NCI-H226 (cell line): ENCODE measurements at regions not wholly inside any gene's neighbourhood (a gene's known extent, or its start where the extent isn't known, plus 50 kb on each side); places are given as distances from the start of the nearest gene placed in this dataset.
"Not testable (repeated sequence)": the region's sequence is repeated elsewhere in the genome, so short reads cannot be mapped to it uniquely, and the experiment has no call there.

Experiments
- DNase-seq: peaks from one replicate; pipeline ENCODE4 v3.0.0-alpha.2; 2015

DNA sequence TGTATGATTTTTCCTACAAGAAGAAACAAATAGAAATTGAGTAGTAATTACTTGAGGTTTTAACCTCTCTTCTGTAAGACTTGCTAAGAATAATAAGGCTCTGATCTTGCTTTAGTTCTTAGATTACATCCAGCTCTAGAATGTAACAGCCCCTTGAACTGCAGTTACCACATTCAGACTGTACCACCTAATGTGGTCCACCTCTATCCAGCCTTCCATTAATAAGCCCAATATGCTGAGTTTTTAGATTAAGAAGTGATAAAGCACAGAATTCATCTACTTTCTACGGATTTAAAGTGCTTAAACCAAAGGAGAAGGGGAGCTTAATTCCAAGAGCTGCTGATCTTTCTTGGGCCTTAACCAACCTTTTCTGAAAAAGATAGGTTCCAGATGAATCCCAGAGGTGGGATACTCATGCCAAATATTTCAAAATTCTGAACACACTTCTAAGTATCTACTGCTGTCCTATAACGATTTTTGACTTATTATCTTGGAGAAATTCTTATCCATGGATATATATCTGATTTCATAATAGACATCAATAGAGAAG is 131.5 kb downstream of the ZNF608 start:
- no peak for DNase-seq

DNA sequence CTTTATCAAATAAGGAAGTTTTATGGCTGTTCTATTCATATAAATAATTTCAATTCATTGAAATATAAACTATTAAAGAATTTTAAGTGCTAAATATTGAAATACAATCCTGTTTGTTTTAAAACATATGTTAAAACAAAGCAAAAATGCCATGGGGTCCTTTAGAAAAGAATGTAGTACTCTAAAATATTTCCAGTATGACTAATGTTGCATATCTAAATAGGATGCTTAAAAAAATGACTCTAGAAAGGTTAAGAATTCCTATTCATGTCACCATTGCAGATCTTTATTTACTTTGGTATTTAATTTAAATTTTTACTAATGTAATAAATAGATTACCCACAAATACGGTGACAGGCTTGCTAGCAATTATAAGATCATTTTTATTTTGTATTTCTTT is 132.3 kb downstream of the ZNF608 start:
- no peak for DNase-seq

DNA sequence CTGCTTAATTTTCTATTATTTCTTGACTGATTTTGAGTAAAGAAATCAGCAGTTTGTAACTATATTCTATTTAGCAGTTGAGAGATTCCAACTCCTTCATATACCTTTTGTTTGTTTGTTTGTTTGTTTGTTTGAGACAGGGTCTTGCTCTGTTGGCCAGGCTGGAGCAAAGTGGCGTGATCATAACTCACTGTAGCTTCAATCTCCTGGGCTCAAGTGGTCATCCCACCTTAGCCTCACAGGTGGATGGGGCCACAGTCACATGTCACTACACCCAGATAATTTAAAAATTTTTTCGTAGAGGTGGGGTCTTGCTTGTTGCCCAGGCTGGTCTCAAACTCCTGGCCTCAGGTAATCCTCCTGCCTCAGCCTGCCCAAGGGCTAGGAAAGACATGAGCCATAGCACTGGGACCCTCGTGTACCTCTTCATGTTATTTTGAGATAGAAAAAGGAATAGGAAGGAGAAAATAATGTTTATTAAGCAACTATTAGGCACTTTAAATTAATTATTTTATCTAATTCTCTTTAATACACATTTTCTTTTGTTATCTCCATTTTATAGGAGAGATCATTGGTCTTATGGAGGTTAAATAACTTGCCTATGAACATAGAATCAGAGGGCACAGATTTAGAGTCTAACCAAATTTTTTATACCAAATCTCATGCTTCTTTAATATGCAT is 133.0 kb downstream of the ZNF608 start:
- DNase-seq: no peak

DNA sequence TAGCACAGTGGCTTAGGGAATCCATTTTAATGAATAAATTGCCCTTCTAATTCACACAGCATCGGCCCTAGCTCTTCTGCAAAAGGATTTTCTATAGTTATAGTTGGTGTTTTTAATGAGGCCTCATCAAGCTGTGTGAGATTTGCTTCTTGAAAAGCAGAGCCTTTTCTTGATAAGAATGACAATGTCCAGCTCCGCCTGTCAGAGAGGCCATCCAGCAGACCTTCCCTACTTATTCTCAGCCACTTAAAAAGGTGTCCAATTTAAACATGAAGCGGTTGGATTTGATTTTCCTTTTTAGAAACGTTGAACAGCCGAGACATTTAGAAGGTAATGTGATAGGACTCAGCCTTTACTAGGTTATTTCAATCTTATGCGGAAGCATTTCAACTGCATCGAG is 134.4 kb downstream of the ZNF608 start:
- DNase-seq: no peak

DNA sequence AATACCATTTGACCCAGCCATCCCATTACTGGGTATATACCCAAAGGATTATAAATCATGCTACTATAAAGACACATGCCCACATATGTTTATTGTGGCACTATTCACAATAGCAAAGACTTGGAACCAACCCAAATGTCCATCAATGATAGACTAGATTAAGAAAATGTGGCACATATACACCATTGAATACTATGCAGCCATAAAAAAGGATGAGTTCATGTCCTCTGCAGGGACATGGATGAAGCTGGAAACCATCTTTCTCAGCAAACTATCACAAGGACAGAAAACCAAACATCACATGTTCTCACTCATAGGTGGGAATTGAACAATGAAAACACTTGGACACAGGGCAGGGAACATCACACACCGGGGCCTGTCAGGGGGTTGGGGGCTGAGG is 135.2 kb downstream of the ZNF608 start:
- DNase-seq: not testable (repeated sequence)

DNA sequence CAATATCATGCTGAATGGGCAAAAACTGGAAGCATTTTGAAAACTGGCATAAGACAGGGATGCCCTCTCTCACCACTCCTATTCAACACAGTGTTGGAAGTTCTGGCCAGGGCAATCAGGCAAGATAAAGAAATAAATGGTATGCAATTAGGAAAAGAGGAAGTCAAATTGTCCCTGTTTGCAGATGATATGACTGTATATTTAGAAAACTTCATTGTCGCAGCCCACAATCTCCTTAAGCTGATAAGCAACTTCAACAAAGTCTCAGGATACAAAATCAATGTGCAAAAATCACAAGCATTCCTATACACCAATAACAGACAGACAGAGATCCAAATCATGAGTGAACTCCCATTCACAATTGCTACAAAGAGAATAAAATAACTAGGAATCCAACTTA is 136.8 kb downstream of the ZNF608 start:
- DNase-seq: not testable (repeated sequence)

DNA sequence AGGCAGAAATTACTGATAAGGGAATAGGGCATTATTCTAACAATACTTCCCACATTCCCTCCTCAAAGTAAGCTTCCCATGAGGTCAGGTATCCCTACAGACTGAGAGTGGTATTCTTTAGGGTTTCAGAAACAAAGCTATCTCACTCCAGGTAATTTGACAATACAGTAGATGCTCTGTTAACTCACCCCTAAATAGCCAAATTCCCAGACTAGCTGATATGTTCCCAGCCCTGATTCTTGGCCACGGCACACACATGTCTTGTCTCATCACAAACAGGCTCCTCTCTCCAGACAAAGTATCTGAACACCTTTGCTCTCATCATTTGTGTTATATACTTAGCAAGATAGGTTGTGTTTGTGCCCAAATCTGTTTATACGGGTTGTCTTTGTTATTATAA is 139.9 kb downstream of the ZNF608 start:
- no peak for DNase-seq

DNA sequence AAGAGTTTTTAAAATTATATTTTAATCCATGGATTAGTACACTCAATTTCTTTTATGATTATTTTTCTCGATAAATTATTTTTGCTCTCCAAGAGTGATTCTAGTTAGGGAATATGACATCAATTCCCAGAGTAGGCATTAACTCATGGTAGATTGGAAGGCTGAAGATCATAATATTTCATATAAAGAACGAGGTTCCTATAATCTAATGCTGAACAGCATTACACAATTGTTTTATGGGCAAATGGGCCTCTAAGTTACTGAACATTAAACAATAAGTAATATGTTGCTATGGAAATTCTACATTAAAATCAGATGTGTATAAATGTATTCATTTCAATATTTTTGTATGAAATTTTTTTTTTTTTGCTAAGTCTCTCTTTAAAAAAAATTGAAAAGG is 140.3 kb downstream of the ZNF608 start:
- DNase-seq: no peak

DNA sequence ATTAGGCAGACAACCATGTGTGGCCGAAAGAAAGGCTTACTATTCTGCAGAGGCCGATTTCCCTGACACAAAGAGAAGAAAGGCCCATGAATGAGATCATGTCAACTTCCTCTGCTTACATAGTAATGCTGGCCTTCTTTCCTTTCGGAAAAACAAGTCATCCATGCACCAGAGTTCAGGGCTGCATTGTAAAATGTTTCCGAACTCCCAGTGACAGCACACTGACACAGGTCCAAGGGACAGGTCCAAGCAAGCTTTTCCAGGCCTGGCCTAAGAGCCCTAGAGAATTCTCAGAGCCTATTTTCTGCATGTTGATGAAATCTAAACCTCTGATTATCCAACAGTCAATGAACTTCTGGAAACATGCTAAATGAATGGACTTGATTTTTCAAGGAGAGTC is 140.9 kb downstream of the ZNF608 start:
- no peak for DNase-seq

DNA sequence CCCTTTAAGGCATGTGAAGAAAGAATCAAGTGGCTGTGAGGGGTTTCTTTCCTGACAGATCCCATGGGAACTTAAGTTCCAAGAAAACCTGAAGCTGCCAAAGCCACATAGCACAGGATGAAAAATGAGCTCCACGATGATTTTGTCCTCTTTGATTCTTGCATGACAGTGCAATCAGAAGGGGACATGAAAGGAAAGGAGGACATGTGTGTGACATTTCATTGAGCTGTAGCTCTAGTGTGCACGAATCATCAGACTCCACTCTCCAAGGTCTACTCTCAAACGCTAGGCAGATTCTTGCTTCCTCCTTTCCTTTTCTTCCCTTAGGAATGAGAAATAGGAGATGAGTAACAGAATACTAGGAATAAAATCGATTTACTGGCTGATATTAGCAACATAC is 142.0 kb downstream of the ZNF608 start:
- DNase-seq: no peak

DNA sequence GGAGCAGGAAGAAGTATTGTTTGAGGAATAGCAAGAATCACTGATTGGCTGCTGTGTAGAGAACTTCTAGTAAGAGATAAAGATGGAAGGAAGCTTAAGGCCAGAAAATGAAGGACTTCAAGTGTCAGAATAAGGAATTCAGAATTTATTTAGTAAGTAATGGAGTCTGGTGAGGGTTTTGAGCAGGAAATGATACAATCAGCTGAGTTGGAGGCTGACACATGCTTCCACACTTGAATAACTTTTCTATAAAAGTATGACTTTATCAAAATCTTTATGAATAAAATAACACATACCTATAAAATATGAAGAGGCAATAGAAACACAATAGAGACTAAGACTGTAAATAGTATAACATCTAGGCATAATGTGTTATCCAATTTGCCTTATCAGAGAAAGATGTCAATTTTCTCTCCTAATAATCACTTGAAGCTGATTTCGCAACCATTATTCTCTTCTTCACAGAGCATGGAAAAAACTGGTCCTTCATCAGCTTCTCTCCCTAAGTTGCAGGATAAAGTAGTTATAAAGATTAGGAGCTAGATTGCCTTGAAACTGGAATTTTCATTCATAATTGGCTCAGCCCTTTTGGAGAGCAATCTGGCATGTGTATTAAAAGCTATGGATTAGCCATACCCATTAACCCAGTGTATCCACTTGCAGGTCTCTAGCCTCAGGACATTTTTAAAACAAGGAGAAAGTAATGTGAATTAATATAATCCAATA is 143.4 kb downstream of the ZNF608 start:
- DNase-seq: peak; percentile 37

DNA sequence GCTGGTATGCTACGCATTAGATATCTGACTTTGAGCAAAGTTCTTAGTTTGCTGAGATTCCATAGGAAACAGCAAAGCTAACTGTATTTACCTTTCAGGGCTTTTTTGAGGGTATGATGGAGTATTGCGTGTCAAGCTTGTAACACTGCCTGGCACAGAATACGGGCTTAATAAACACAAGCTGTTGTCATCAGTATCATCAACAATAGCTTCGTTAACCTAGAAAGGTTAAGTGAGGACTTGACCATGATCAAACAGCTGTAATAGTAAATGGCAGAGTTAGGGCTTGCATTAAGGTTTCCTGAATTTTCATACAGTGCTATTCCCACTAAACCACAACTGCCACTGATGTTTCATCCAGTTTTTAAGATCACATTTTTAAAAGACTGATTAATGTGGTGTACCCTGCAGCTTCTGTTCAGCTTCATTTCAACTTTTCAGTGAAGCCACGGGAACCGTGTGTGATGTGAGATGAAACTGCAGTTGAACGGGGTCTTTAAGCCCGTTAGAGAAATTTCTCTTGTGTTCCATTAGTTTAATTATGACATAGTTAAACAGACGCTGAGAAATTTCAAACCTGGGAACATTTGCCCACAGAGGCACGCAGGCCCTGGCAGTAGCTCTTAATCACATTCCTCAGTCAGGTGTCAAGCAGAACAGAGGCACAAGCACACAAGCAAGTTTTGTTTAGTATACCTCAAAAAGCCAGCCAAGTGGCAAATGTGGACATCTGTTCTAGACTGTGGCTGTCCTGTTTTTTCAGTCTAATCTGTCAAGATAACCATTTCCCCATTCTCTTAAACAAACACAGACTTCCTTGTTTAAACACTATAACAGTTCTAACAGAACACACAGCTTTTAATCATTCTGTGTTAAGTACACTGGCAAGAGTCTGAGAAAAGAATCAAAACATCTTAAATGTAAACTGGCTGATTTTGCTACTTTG is 147.1 kb downstream of the ZNF608 start:
- DNase-seq: no peak

DNA sequence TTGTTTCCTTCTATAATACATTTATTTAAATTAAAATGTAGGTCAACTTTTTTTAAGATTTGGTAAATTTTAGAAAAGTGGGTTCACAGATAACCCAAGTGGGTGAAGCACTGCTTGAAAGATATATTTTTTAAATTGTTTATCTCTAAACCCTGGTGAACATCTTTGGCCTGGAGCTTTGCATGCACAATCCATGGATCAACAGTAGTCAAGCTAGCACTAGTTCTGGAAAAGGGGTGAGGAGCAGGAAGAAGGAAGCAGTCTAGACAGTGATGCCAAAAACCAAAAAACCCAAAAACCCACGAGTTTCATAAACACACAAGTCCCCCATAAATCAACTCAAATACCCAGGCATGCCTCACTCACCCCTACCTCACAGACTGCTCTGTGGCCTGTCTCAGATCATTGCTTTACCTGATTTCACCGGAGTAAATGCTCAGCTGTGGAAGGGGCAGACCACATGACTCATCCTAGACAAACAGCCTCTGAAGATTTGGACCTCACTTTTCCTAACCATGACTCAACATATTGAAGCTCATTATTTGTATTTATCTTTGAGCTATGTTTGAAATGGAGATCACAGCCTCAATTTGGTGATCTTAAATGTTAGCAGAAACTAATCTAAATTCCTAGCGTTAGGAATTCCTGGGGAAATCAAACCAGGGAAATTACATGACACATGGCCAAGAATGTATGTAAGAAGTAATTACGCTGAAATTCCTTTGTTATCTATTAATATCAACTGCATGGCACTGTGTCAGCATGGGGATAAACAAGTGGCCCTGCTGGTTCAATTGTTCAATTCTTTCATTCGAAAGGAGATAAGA is 149.6 kb downstream of the ZNF608 start:
- DNase-seq: peak; percentile 72

DNA sequence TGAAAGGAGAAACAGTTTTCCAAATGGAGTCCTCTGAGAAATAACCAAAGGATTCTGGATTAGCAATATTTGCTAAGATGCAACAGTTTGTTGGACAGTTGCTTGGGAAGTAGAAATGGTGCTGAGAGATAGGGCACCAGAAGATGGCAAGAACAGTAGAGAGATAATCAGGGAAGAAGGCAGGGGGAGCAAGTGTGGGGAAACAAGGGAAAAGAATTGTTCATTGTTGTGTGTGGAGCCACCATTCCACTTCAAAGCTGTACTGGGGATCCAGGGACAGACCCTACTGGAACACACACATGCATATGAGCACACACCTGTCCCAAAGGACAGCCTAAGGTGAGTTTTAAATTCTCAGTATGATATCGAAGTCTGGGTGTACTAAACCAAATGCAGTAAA is 152.5 kb downstream of the ZNF608 start:
- no peak for DNase-seq

DNA sequence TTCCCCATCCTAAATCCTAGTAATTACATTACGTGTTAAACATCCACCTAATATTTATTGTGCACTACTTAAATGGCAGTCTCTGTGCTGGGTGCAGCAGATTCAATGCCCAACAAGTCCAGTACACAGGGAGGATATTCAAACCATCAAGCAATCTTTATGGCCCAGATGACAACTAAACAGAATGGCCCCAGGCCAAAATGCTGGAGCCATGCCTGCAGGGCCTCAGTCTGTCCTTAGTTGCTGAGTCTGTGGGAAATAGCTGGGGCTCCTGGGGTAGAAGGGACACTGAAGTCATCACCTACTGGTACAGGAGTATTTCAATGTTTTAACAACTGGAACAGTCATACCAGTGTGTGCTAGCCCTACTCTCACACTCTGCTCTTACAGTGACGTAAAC is 153.5 kb downstream of the ZNF608 start:
- DNase-seq: no peak

DNA sequence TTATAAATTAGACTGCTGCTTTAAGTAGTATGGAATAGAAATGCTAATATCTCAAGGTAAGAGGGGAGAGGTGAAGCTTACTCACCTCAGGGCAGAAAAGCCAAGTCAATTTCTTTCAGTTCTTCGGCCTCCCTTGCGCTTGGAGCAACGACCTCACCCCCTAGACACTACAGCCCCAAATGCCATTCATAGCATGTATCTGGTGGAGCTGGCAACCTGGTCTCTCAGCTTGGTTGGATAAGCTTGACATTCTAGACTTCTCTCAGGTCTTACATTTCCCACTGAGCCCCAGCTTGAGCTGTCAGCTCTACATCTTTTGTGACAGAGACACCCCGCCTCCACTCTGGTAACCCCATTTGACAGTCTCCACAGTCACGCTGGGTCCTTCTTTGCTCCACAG is 154.9 kb downstream of the ZNF608 start:
- no peak for DNase-seq

DNA sequence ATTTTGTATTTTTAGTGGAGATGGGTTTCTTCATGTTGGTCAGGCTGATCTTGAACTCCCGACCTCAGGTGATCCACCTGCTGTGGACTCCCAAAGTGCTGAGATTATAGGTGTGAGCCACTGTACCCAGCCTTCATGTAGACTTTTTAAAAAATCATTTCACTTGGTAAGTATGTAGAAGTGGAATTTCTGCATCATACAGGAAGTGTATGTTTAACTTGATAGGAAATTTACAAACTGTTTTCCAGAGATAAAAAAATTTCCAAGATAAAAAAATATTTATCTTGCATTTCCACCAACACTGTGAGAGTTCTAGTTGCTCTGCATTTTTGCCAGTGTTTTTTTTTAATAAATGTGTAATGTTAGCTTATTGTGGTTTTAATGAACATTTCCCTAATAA is 155.8 kb downstream of the ZNF608 start:
- no peak for DNase-seq

DNA sequence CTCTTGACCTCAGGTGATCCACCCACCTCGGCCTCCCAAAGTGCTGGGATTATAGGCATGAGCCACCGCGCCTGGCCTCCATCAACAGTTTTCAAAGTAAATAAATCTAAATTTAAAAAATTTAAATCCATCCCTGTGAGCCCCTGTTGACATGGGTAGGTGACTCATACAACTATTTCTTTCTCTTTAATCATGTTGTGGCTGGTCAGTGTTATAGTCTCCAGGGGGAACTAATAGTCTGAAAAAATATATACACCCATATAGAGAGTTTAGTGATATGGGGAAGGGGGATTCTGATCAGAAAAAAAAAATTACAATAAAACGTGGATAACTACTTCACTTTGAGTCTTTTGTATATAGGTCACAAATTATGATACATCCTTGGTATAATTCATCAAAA is 159.2 kb downstream of the ZNF608 start:
- DNase-seq: no peak

DNA sequence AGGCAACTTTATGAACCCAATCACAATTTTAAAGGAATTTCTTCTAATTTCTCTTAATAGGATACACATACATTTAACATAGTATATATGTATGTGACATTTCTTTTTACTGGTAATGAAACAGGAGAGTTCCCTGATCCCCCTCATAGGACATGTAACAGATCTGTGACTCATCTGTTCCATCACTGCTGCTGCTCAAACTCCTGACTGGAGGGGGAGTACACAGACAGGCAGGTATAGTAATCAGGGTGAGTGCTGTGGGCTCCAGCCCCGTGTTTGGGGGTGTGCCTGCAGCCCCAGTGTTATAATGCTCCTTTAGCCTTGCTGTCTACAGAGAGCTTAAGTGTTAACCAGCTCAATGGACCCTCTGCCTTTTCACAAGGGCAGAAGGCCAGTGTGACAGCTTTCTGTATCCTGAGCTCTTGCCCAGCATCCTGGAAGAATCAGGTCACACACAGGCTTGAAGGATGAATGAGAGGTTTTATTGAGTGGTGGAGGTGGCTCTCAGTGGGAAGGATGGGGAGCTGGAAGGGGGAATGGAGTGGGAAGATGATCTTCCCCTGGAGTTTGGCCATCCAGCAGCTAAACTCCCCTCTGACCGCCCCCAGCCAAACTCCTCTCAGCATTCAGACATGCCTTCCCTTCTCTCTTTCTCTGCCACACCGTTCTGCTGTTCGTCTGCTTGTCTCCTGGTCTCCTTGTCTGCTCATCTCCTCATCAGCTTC is 161.3 kb downstream of the ZNF608 start:
- DNase-seq: no peak

DNA sequence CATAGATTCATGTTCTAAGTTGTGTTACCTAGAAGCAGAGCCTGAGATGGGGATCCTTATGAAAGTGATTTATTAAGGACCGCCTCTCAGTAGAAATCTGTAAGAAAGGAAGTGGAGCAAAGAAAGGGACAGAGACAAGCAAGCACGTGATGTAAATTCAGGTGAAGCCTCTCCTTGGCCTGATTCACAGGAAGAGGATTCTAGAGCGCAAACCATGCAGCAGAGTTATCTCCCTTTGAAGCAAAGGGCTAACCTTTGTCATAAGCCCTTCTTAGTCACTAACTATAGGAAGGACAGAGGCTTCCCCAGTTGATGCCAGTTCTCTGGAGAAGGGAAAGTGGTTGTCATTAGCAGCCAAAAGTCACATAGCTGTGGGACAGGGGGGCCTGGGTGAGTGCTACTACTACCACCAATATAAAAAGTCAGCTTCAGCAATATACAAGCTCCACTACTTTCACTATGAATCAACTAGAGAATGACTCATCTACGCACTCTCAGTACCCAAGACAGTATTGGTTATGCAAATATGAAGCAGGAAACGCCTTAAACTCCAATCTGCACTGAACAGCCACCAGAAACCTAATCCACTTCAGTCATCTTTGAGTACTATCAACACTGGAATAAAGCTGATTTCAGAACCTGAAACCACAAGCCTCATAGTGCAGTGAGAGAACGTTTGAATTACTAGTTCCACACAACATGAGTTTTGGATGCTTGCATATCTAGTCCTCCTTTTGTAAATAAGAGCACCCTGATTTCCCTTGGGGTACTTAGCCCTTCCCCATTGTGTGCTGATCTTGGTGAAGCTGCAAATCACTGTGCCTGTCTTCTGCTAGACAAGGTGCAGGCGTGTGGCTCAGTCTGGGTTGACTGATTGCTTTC is 162.7 kb downstream of the ZNF608 start:
- DNase-seq: peak; percentile 69

DNA sequence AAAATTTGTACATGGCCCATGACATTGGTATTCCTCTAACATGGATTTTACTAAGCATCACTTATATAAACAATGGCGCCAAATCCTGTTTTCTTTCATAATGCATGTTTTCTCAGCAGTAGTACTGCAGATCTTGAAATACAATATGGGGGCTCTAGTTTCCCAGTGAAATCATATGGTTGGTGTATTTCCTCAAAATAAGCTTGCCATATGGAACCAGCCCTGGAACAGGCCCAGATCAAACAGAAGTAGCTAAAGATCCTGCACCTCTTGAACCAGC is 163.9 kb downstream of the ZNF608 start:
- no peak for DNase-seq
